GM10248 (cell line): ENCODE measurements at regions not wholly inside any gene's neighbourhood (a gene's known extent, or its start where the extent isn't known, plus 50 kb on each side); places are given as distances from the start of the nearest gene placed in this dataset.

ENCODE experiments used
- CTCF ChIA-PET: fragments of 300-600 bp; sonication (Branson Sonifier 250); formaldehyde crosslinking; extraction: SDS; loops from one replicate; lab custom pipeline; 2021; ENCODE audit warnings: antibody characterized with exemption; lab: Yijun Ruan, JAX
- POLR2A ChIA-PET: fragments of 350-650 bp; sonication (Branson Sonifier 250); formaldehyde crosslinking; extraction: SDS; loops from one replicate; lab custom pipeline; 2020; ENCODE audit warnings: antibody characterized with exemption; lab: Yijun Ruan, JAX
- DNase-seq: peaks from one replicate; pipeline ENCODE4 v3.0.0; 2012; ENCODE audit errors: extremely low spot score
- CTCF ChIP-seq: IDR thresholded peaks from 2 replicates; pipeline ENCODE4 v1.5.1; 2012; ENCODE audit warnings: mild to moderate bottlenecking, low read depth; ENCODE audit errors: extremely low read depth, missing control alignments, control extremely low read depth

- DNase-seq: no peak
- CTCF ChIA-PET: interaction anchor here (0.9 kb wide), 1 partner anchor 277 kb away, joined by 3 read pairs; no protein-coding TSS in a partner anchor
- TF ChIP-seq CTCF: no peak
- POLR2A ChIA-PET: no interaction called here
Measured at GRCh38 chr12:77648716-77649115, 182.0 kb upstream of the NAV3 start.

GRCh38 chr12:77645966-77646598 is 184.6 kb upstream of the NAV3 start:
- ChIA-PET CTCF (interaction anchor here (1.6 kb wide), 1 partner anchor 11 kb away, joined by 4 read pairs; no protein-coding TSS in a partner anchor), POLR2A (no interaction called here)
- TF ChIP-seq CTCF: no peak
- no peak for DNase-seq

- ChIA-PET CTCF (interaction anchor here (1.0 to 2.0 kb wide), 3 partner anchors 10 to 40 kb away, joined by 3 to 6 read pairs (median 4); no protein-coding TSS in a partner anchor), POLR2A (no interaction called here)
- DNase-seq: no peak
- TF ChIP-seq CTCF: no peak
Measured at GRCh38 chr12:77644915-77645605, 185.6 kb upstream of the NAV3 start.

GRCh38 chr12:77642246-77642645 is 188.4 kb upstream of the NAV3 start:
- no peak for TF ChIP-seq CTCF
- ChIA-PET CTCF (interaction anchor here (1.2 kb wide), 1 partner anchor 282 kb away, joined by 3 read pairs; no protein-coding TSS in a partner anchor), POLR2A (no interaction called here)
- DNase-seq: no peak

- no peak for TF ChIP-seq CTCF
- DNase-seq: no peak
- CTCF ChIA-PET: interaction anchor here (1.1 kb wide), 2 partner anchors 9 to 19 kb away, joined by 3 to 4 read pairs; no protein-coding TSS in a partner anchor
- POLR2A ChIA-PET: no interaction called here
Measured at GRCh38 chr12:77640356-77640755, 190.3 kb upstream of the NAV3 start.

- no peak for DNase-seq
- no peak for TF ChIP-seq CTCF
- ChIA-PET CTCF (interaction anchor here (0.7 to 2.0 kb wide), 3 partner anchors 10 to 13 kb away, joined by 3 to 6 read pairs (median 4); no protein-coding TSS in a partner anchor), POLR2A (no interaction called here)
Measured at GRCh38 chr12:77630790-77631445, 199.8 kb upstream of the NAV3 start.
